ENCODE measurements at regions not wholly inside any gene's neighbourhood (a gene's known extent, or its start where the extent isn't known, plus 50 kb on each side); places are given as distances from the start of the nearest gene placed in this dataset.
"Not testable (repeated sequence)": the region's sequence is repeated elsewhere in the genome, so short reads cannot be mapped to it uniquely, and the experiment has no call there.

GRCh38 chr6:163872335-163872734 lies 457.8 kb downstream of the QKI start:
- DNase-seq (ENCODE audit: low read depth): no peak

- DNase-seq (ENCODE audit: low read depth): no peak
Measured at GRCh38 chr6:163871616-163872015, 457.1 kb downstream of the QKI start.

- DNase-seq (ENCODE audit: low read depth): no peak
Measured at GRCh38 chr6:163867518-163868292, 453.2 kb downstream of the QKI start.

- no peak for DNase-seq (ENCODE audit: low read depth)
Measured at GRCh38 chr6:163866192-163866591, 451.7 kb downstream of the QKI start.

- DNase-seq (ENCODE audit: low read depth): no peak
Measured at GRCh38 chr6:163863565-163863964, 449.0 kb downstream of the QKI start.

GRCh38 chr6:163862701-163863100 lies 448.2 kb downstream of the QKI start:
- DNase-seq (ENCODE audit: low read depth): no peak

- DNase-seq (ENCODE audit: low read depth): no peak
Measured at GRCh38 chr6:163861627-163862026, 447.1 kb downstream of the QKI start.

- DNase-seq (ENCODE audit: low read depth): no peak
Measured at GRCh38 chr6:163860287-163861081, 446.0 kb downstream of the QKI start.

- not testable (repeated sequence) for DNase-seq (ENCODE audit: low read depth)
Measured at GRCh38 chr6:163858870-163859269, 444.4 kb downstream of the QKI start.

- DNase-seq (ENCODE audit: low read depth): no peak
Measured at GRCh38 chr6:163857421-163857820, 442.9 kb downstream of the QKI start.

- no peak for DNase-seq (ENCODE audit: low read depth)
Measured at GRCh38 chr6:163850874-163851273, 436.4 kb downstream of the QKI start.

GRCh38 chr6:163844761-163845160 lies 430.2 kb downstream of the QKI start:
- no peak for DNase-seq (ENCODE audit: low read depth)

GRCh38 chr6:163844357-163844756 lies 429.8 kb downstream of the QKI start:
- DNase-seq (ENCODE audit: low read depth): no peak

- no peak for DNase-seq (ENCODE audit: low read depth)
Measured at GRCh38 chr6:163843218-163843617, 428.7 kb downstream of the QKI start.

- no peak for DNase-seq (ENCODE audit: low read depth)
Measured at GRCh38 chr6:163842467-163842866, 427.9 kb downstream of the QKI start.

GRCh38 chr6:163841733-163842132 lies 427.2 kb downstream of the QKI start:
- no peak for DNase-seq (ENCODE audit: low read depth)

GRCh38 chr6:163841326-163841725 lies 426.8 kb downstream of the QKI start:
- no peak for DNase-seq (ENCODE audit: low read depth)

GRCh38 chr6:163840880-163841279 lies 426.4 kb downstream of the QKI start:
- DNase-seq (ENCODE audit: low read depth): no peak

GRCh38 chr6:163839296-163839695 lies 424.8 kb downstream of the QKI start:
- no peak for DNase-seq (ENCODE audit: low read depth)

GRCh38 chr6:163837691-163838431 lies 423.3 kb downstream of the QKI start:
- no peak for DNase-seq (ENCODE audit: low read depth)

- DNase-seq (ENCODE audit: low read depth): no peak
Measured at GRCh38 chr6:163836876-163837690, 422.6 kb downstream of the QKI start.

Measured in activated T-cell treated with anti-CD3 and anti-CD28 coated beads for 24 hours (primary cell).